ENCODE measurements at regions not wholly inside any gene's neighbourhood (a gene's known extent, or its start where the extent isn't known, plus 50 kb on each side); places are given as distances from the start of the nearest gene placed in this dataset.

- TF ChIP-seq CTCF (IDR thresholded peaks at IDR 0.05; ENCODE audit: insufficient read depth, low read length) = no peak
- TF ChIP-seq REST (IDR thresholded peaks at IDR 0.05; ENCODE audit: insufficient replicate concordance, low read depth) = no peak
- no peak for TF ChIP-seq POLR2AphosphoS5 (IDR thresholded peaks at IDR 0.05; ENCODE audit: low read depth)
- no peak for TF ChIP-seq GABPA (IDR thresholded peaks at IDR 0.05; ENCODE audit: low read depth)
- no peak for TF ChIP-seq SPI1 (IDR thresholded peaks at IDR 0.05; ENCODE audit: borderline replicate concordance, low read depth)
Observed at GRCh38 chr20:60168963-60169362, 210.7 kb downstream of the CDH26 start.

Data from HL-60 (cell line).